ENCODE measurements at regions not wholly inside any gene's neighbourhood (a gene's known extent, or its start where the extent isn't known, plus 50 kb on each side); places are given as distances from the start of the nearest gene placed in this dataset.

- TF ChIP-seq SMAD1 (IDR thresholded peaks at IDR 0.05; ENCODE audit: low read depth, partially characterized antibody) (no peak), BCL11A (IDR thresholded peaks at IDR 0.05; ENCODE audit: low read depth, low read length) (peak; percentile 50; the same call in 1 of the 2 replicates), NKRF (conservative IDR thresholded peaks at IDR 0.05) (no peak), SP1 (IDR thresholded peaks at IDR 0.05; ENCODE audit: low read depth, low read length) (no peak), RAD51 (IDR thresholded peaks at IDR 0.05) (peak; percentile 47; the same call in 1 of the 2 replicates), MAX (IDR thresholded peaks at IDR 0.05; ENCODE audit: low read depth, low read length) (0 out of 2 replicates have a peak, but pooled peaks have one; percentile 22), JUNB (IDR thresholded peaks at IDR 0.05) (no peak), TCF12 (IDR thresholded peaks at IDR 0.05; ENCODE audit: low read depth, low read length) (0 out of 2 replicates have a peak, but pooled peaks have one; percentile 48), SPI1 (IDR thresholded peaks at IDR 0.05; ENCODE audit: borderline replicate concordance, insufficient read depth, low read depth, low read length) (peak; percentile 55; the same call in 1 of the 2 replicates), ZNF217 (IDR thresholded peaks at IDR 0.05) (no peak; the same call in 1 of the 2 replicates), SMARCA5 (IDR thresholded peaks at IDR 0.05) (0 out of 2 replicates have a peak, but pooled peaks have one; percentile 21), PAX5 (IDR thresholded peaks at IDR 0.05; ENCODE audit: borderline replicate concordance, low read depth, low read length) (peak; percentile 81), NRF1 (conservative IDR thresholded peaks at IDR 0.05; ENCODE audit: low read depth, low read length) (no peak), KAT2A (conservative IDR thresholded peaks at IDR 0.05; ENCODE audit: control insufficient read depth, low read depth, low read length) (no peak), YBX1 (IDR thresholded peaks at IDR 0.05) (no peak), HDAC2 (IDR thresholded peaks at IDR 0.05) (no peak), CBX3 (IDR thresholded peaks at IDR 0.05; ENCODE audit: borderline replicate concordance, low read depth) (no peak), CHD4 (IDR thresholded peaks at IDR 0.05) (no peak), CREB1 (IDR thresholded peaks at IDR 0.05; ENCODE audit: low read depth) (no peak), ZNF274 (IDR thresholded peaks at IDR 0.05; ENCODE audit: insufficient read depth, insufficient read length) (no peak), NFYA (IDR thresholded peaks at IDR 0.05; ENCODE audit: borderline replicate concordance, low read depth, low read length) (no peak), RUNX3 (IDR thresholded peaks at IDR 0.05; ENCODE audit: low read length) (peak; percentile 80), HDAC6 (IDR thresholded peaks at IDR 0.05; ENCODE audit: unreplicated experiment) (no peak), IRF4 (IDR thresholded peaks at IDR 0.05; ENCODE audit: low read depth, low read length) (no peak), HCFC1 (IDR thresholded peaks at IDR 0.05; ENCODE audit: low read length) (no peak), ZZZ3 (IDR thresholded peaks at IDR 0.05; ENCODE audit: control insufficient read depth, insufficient read length, low read depth) (no peak)
- TF ChIP-seq, protein P1, sequence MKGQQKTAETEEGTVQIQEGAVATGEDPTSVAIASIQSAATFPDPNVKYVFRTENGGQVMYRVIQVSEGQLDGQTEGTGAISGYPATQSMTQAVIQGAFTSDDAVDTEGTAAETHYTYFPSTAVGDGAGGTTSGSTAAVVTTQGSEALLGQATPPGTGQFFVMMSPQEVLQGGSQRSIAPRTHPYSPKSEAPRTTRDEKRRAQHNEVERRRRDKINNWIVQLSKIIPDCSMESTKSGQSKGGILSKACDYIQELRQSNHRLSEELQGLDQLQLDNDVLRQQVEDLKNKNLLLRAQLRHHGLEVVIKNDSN (IDR thresholded peaks at IDR 0.05; ENCODE audit: borderline replicate concordance, extremely low read length, insufficient read depth, low read depth, low read length), result no peak
- TF ChIP-seq, protein P2, sequence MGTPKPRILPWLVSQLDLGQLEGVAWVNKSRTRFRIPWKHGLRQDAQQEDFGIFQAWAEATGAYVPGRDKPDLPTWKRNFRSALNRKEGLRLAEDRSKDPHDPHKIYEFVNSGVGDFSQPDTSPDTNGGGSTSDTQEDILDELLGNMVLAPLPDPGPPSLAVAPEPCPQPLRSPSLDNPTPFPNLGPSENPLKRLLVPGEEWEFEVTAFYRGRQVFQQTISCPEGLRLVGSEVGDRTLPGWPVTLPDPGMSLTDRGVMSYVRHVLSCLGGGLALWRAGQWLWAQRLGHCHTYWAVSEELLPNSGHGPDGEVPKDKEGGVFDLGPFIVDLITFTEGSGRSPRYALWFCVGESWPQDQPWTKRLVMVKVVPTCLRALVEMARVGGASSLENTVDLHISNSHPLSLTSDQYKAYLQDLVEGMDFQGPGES (IDR thresholded peaks at IDR 0.05), result no peak
- TF ChIP-seq, protein P3, sequence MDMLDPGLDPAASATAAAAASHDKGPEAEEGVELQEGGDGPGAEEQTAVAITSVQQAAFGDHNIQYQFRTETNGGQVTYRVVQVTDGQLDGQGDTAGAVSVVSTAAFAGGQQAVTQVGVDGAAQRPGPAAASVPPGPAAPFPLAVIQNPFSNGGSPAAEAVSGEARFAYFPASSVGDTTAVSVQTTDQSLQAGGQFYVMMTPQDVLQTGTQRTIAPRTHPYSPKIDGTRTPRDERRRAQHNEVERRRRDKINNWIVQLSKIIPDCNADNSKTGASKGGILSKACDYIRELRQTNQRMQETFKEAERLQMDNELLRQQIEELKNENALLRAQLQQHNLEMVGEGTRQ (IDR thresholded peaks at IDR 0.05; ENCODE audit: borderline replicate concordance, low read depth, low read length), result no peak
Observed at GRCh38 chr10:117616179-117616578, 73.6 kb downstream of the EMX2 start (continued).

All from GM12878 (cell line).